ENCODE measurements at regions not wholly inside any gene's neighbourhood (a gene's known extent, or its start where the extent isn't known, plus 50 kb on each side); places are given as distances from the start of the nearest gene placed in this dataset.
A peak's percentile ranks its signal among the peaks of the same experiment; 100 is the strongest.

DNA sequence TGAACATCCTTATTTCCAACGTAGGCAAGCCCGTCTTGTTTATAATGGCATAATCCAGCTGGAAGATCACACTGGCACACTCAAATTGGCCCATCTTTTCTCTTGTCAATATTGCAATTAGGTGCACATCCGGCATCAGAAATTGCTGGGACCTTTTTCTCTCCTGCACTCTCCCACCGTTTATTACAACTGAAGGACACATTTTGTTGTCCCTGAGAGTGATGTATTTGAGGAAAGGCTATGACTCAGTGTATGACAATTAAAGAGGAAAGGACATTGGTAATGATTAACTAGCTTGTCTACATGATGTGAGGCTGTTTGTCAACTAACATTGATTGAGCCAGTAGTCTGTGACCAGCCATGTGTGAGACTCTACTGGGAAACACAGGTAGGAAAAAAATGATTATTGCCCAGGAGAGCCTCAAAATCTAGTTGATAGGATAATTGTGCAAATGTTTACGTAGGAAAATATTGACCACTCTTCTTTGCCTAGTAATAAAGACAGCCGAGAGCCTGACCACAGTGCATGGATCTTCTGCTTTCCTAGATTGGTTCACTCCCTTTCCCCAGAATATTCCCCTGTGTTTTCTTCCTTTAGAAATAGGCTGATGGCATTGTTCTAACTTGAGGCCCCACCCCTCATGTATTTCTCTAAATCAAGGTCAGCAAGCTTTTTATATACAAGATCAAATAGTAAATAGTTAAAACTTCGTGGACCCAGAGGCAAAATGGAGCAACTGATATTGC is 230.0 kb upstream of the BTBD3 start (continued):
- peak; percentile 29; the same call in 1 of the 2 replicates for TF ChIP-seq HIC2 (CRISPR knock-in tag; IDR thresholded peaks at IDR 0.05; ENCODE audit: low read depth)
- TF ChIP-seq RARA (CRISPR knock-in tag; IDR thresholded peaks at IDR 0.05), result peak; percentile 77
- 0 out of 2 replicates have a peak, but pooled peaks have one; percentile 48 for TF ChIP-seq ZBTB3 (CRISPR knock-in tag; IDR thresholded peaks at IDR 0.05; ENCODE audit: borderline replicate concordance, low read depth)
- TF ChIP-seq, protein P1, sequence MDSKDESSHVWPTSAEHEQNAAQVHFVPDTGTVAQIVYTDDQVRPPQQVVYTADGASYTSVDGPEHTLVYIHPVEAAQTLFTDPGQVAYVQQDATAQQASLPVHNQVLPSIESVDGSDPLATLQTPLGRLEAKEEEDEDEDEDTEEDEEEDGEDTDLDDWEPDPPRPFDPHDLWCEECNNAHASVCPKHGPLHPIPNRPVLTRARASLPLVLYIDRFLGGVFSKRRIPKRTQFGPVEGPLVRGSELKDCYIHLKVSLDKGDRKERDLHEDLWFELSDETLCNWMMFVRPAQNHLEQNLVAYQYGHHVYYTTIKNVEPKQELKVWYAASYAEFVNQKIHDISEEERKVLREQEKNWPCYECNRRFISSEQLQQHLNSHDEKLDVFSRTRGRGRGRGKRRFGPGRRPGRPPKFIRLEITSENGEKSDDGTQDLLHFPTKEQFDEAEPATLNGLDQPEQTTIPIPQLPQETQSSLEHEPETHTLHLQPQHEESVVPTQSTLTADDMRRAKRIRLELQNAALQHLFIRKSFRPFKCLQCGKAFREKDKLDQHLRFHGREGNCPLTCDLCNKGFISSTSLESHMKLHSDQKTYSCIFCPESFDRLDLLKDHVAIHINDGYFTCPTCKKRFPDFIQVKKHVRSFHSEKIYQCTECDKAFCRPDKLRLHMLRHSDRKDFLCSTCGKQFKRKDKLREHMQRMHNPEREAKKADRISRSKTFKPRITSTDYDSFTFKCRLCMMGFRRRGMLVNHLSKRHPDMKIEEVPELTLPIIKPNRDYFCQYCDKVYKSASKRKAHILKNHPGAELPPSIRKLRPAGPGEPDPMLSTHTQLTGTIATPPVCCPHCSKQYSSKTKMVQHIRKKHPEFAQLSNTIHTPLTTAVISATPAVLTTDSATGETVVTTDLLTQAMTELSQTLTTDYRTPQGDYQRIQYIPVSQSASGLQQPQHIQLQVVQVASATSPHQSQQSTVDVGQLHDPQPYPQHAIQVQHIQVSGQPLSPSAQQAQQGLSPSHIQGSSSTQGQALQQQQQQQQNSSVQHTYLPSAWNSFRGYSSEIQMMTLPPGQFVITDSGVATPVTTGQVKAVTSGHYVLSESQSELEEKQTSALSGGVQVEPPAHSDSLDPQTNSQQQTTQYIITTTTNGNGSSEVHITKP (CRISPR knock-in tag; IDR thresholded peaks at IDR 0.05; ENCODE audit: low read depth), result no peak
- TF ChIP-seq ARHGAP35 (CRISPR knock-in tag; IDR thresholded peaks at IDR 0.05; ENCODE audit: borderline replicate concordance), result no peak
- no peak for TF ChIP-seq CEBPG (CRISPR knock-in tag; IDR thresholded peaks at IDR 0.05)
- TF ChIP-seq, protein P2, sequence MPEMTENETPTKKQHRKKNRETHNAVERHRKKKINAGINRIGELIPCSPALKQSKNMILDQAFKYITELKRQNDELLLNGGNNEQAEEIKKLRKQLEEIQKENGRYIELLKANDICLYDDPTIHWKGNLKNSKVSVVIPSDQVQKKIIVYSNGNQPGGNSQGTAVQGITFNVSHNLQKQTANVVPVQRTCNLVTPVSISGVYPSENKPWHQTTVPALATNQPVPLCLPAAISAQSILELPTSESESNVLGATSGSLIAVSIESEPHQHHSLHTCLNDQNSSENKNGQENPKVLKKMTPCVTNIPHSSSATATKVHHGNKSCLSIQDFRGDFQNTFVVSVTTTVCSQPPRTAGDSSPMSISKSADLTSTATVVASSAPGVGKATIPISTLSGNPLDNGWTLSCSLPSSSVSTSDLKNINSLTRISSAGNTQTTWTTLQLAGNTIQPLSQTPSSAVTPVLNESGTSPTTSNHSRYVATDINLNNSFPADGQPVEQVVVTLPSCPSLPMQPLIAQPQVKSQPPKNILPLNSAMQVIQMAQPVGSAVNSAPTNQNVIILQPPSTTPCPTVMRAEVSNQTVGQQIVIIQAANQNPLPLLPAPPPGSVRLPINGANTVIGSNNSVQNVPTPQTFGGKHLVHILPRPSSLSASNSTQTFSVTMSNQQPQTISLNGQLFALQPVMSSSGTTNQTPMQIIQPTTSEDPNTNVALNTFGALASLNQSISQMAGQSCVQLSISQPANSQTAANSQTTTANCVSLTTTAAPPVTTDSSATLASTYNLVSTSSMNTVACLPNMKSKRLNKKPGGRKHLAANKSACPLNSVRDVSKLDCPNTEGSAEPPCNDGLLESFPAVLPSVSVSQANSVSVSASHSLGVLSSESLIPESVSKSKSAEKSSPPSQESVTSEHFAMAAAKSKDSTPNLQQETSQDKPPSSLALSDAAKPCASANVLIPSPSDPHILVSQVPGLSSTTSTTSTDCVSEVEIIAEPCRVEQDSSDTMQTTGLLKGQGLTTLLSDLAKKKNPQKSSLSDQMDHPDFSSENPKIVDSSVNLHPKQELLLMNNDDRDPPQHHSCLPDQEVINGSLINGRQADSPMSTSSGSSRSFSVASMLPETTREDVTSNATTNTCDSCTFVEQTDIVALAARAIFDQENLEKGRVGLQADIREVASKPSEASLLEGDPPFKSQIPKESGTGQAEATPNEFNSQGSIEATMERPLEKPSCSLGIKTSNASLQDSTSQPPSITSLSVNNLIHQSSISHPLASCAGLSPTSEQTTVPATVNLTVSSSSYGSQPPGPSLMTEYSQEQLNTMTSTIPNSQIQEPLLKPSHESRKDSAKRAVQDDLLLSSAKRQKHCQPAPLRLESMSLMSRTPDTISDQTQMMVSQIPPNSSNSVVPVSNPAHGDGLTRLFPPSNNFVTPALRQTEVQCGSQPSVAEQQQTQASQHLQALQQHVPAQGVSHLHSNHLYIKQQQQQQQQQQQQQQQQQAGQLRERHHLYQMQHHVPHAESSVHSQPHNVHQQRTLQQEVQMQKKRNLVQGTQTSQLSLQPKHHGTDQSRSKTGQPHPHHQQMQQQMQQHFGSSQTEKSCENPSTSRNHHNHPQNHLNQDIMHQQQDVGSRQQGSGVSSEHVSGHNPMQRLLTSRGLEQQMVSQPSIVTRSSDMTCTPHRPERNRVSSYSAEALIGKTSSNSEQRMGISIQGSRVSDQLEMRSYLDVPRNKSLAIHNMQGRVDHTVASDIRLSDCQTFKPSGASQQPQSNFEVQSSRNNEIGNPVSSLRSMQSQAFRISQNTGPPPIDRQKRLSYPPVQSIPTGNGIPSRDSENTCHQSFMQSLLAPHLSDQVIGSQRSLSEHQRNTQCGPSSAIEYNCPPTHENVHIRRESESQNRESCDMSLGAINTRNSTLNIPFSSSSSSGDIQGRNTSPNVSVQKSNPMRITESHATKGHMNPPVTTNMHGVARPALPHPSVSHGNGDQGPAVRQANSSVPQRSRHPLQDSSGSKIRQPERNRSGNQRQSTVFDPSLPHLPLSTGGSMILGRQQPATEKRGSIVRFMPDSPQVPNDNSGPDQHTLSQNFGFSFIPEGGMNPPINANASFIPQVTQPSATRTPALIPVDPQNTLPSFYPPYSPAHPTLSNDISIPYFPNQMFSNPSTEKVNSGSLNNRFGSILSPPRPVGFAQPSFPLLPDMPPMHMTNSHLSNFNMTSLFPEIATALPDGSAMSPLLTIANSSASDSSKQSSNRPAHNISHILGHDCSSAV (CRISPR knock-in tag; IDR thresholded peaks at IDR 0.05; ENCODE audit: borderline replicate concordance), result 0 out of 2 replicates have a peak, but pooled peaks have one; percentile 73
- no peak for TF ChIP-seq SIX1 (CRISPR knock-in tag; IDR thresholded peaks at IDR 0.05; ENCODE audit: borderline replicate concordance)
- no peak for TF ChIP-seq ADNP (CRISPR knock-in tag; IDR thresholded peaks at IDR 0.05)
- no peak for TF ChIP-seq ZBTB38 (CRISPR knock-in tag; IDR thresholded peaks at IDR 0.05)
- no peak for TF ChIP-seq ZNF549 (CRISPR knock-in tag; IDR thresholded peaks at IDR 0.05)
- no peak for TF ChIP-seq MZF1 (CRISPR knock-in tag; IDR thresholded peaks at IDR 0.05; ENCODE audit: borderline replicate concordance)
- TF ChIP-seq, protein P3, sequence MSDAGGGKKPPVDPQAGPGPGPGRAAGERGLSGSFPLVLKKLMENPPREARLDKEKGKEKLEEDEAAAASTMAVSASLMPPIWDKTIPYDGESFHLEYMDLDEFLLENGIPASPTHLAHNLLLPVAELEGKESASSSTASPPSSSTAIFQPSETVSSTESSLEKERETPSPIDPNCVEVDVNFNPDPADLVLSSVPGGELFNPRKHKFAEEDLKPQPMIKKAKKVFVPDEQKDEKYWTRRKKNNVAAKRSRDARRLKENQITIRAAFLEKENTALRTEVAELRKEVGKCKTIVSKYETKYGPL (CRISPR knock-in tag; IDR thresholded peaks at IDR 0.05), result no peak
